Tibial artery (tissue), 4 donors: ENCODE measurements at regions not wholly inside any gene's neighbourhood (a gene's known extent, or its start where the extent isn't known, plus 50 kb on each side); places are given as distances from the start of the nearest gene placed in this dataset.

Source experiments
- DNase-seq, 2 donors: peaks; one replicate each; pipeline ENCODE4 v3.0.0-alpha.2; 2019
- H3K27ac ChIP-seq, 2 donors: fragments of 200-600 bp; sonication (generic) in 1 of 2; 1 replicate in 1 of 2; 2 replicates in 1 of 2; pipeline ENCODE4 v1.5.1; 2018 to 2019; ENCODE audit warnings: mild to moderate bottlenecking in 1 of 2
- H3K27me3 ChIP-seq, 2 donors: fragments of 200-600 bp; sonication (generic) in 1 of 2; one replicate each; pipeline versions ENCODE4 v1.5.1 to v1.6.0; 2016 to 2019
- H3K36me3 ChIP-seq, 3 donors: fragments of 200-600 bp; sonication (generic) in 2 of 3; one replicate each; pipeline ENCODE4 v1.5.1; 2016 to 2019; ENCODE audit warnings: mild to moderate bottlenecking in 2 of 3
- H3K4me1 ChIP-seq, 4 donors: fragments of 200-600 bp; sonication (generic) in 2 of 4; 1 replicate in 3 of 4; 2 replicates in 1 of 4; pipeline ENCODE4 v1.5.1; 2016 to 2019
- H3K4me3 ChIP-seq, 2 donors: fragments of 200-600 bp; sonication (generic) in 1 of 2; 1 replicate in 1 of 2; 2 replicates in 1 of 2; pipeline ENCODE4 v1.5.1; 2018 to 2019; ENCODE audit warnings: mild to moderate bottlenecking in 2 of 2
- H3K9me3 ChIP-seq, 3 donors: fragments of 200-600 bp; sonication (generic) in 1 of 3; one replicate each; pipeline ENCODE4 v1.5.1; 2016 to 2019
- intact Hi-C: fragments of 100-400 bp; cut with DNase I; formaldehyde crosslinking; loops from one replicate; pipeline ENCODE4 v1.15.0; 2023; ENCODE audit warnings: low total_unique reads
- TF ChIP-seq, protein P1 (sequence below), 2 experiments: fragments of 200-600 bp in 1 of 2; fragments of 450-650 bp in 1 of 2; IDR thresholded peaks; one replicate each; pipeline ENCODE4 v1.5.1; 2017 to 2019; ENCODE audit warnings: antibody characterized with exemption in 2 of 2, mild to moderate bottlenecking in 1 of 2, moderate library complexity in 1 of 2

DNA sequence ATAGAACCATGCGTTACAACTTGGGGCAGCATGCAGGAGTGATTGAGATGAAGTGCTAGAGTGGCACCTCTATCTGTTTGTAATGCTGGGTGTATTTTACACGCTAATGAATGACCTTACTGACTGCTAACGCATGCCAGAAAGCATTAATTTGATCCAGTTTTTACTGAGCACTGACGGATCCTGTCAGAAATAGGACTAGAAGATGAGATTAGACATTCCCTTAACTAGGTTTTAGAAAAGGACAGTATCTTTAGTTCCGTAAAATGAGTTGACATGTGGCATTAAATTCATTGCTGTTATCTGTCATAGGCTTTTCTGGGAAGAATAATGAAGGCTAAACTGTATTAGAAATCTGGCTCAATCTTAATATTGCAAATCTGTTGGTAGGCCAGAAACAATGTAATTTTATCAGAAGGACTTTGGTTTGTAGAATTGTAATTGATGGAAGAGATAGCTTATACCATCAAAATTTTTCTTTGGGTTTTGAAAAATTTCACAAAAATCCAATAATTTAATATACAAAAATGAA, 140.4 kb upstream of the WDFY3 start:
- no peaks in the 10 kb centered on the region for H3K27me3 ChIP-seq
- no peak overlapping the region for H3K27ac ChIP-seq
- H3K36me3 ChIP-seq: no peaks in the 10 kb centered on the region
- no peaks in the 10 kb centered on the region for H3K9me3 ChIP-seq
- no peaks in the 10 kb centered on the region for H3K4me1 ChIP-seq
- TF ChIP-seq, protein P1, sequence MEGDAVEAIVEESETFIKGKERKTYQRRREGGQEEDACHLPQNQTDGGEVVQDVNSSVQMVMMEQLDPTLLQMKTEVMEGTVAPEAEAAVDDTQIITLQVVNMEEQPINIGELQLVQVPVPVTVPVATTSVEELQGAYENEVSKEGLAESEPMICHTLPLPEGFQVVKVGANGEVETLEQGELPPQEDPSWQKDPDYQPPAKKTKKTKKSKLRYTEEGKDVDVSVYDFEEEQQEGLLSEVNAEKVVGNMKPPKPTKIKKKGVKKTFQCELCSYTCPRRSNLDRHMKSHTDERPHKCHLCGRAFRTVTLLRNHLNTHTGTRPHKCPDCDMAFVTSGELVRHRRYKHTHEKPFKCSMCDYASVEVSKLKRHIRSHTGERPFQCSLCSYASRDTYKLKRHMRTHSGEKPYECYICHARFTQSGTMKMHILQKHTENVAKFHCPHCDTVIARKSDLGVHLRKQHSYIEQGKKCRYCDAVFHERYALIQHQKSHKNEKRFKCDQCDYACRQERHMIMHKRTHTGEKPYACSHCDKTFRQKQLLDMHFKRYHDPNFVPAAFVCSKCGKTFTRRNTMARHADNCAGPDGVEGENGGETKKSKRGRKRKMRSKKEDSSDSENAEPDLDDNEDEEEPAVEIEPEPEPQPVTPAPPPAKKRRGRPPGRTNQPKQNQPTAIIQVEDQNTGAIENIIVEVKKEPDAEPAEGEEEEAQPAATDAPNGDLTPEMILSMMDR (IDR thresholded peaks at IDR 0.05): no peak
- H3K4me3 ChIP-seq: no peak overlapping the region
- no peak for DNase-seq
- intact Hi-C loops: no loop called here

DNA sequence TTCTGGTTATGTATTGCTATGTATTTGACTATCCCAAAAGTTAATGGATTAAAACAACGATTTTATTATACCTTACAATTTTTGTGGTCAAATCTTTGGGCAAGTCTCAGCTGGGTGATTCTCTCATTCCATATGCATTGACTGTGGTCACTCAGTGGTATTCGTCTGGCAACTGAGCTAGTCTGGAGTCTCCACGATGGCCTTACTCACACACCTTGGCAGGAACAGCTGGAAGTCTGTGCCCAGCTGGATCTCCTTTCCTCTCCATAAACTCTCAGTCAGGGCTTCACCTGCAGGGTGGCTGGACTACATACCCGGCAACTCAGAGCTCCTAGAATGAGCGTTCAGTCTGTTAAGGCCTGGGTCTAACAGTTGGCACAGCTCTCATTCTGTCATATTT, 141.1 kb upstream of the WDFY3 start:
- H3K27me3 ChIP-seq: no peaks in the 10 kb centered on the region
- DNase-seq: no peak
- H3K4me1 ChIP-seq: no peaks in the 10 kb centered on the region
- intact Hi-C loops: no loop called here
- H3K9me3 ChIP-seq: no peaks in the 10 kb centered on the region
- TF ChIP-seq, protein P1 (IDR thresholded peaks at IDR 0.05): no peak
- no peak overlapping the region for H3K4me3 ChIP-seq
- H3K36me3 ChIP-seq: no peaks in the 10 kb centered on the region
- H3K27ac ChIP-seq: no peak overlapping the region

DNA sequence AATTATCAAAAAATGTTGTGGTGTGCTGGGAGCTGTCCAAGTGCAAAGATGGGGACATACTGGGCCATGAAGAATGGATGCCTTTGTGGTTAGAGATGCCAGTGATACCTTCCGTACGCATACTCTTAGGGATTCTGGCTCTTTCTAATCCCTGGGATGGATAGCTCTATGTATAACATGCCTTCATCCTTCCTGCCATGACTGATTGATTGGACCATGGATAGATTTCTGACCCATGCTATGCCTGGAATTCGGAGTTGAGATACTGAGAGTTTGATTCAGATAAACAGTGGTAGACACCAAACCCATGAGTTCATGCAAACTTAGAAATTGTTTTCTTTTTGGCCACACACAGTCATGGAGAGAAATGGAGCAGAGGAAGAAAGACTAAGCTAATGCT, 147.2 kb upstream of the WDFY3 start:
- Histone ChIP-seq H3K4me1 (no peaks in the 10 kb centered on the region), H3K9me3 (no peaks in the 10 kb centered on the region), H3K4me3 (no peak overlapping the region), H3K27ac (no peak overlapping the region), H3K36me3 (no peaks in the 10 kb centered on the region), H3K27me3 (no peaks in the 10 kb centered on the region)
- no peak for DNase-seq
- intact Hi-C loops: no loop called here
- TF ChIP-seq, protein P1 (IDR thresholded peaks at IDR 0.05): no peak

DNA sequence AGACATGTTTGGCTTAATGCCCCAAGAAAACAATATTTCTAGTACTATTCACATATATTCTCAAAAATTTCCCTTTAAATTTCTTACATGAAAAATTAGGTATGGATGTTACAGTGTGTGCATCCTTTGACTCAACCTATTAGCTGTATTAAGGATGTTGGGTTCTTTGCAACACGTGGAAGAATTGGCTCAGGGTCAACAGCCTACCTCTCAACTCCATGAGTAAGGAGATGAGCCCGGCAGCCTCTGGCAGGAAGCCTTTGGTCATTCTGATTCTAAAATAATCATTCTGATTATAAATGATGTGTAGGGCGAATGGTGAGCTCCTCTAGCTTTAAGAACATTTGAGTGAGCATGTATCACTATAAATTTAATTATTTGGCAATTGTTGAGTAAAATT, 148.0 kb upstream of the WDFY3 start:
- H3K4me3 ChIP-seq: no peak overlapping the region
- no peaks in the 10 kb centered on the region for H3K27me3 ChIP-seq
- H3K4me1 ChIP-seq: no peaks in the 10 kb centered on the region
- no peak for DNase-seq
- TF ChIP-seq, protein P1 (IDR thresholded peaks at IDR 0.05): no peak
- H3K9me3 ChIP-seq: no peaks in the 10 kb centered on the region
- no peak overlapping the region for H3K27ac ChIP-seq
- intact Hi-C loops: no loop called here
- no peaks in the 10 kb centered on the region for H3K36me3 ChIP-seq

DNA sequence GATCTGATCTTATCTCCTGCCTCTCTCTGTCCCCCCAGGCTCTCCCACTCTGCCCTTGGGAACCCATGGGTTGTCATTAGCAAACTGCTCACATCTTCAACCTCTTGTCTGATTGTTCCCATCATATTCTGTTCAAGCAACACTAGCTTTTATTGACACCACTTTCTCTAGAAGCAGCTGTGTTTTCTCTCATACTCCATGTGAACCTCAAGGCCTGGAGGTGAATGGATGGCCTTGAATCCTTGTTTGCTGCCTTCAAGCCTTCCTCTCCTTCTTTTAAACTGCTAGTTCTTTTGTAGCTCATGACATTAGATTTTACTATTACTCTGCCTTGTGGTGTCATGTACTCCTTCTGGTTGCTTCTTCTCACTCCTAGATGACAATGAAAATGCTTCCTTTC, 149.5 kb upstream of the WDFY3 start:
- Histone ChIP-seq H3K36me3 (no peaks in the 10 kb centered on the region), H3K27ac (no peak overlapping the region), H3K4me1 (no peaks in the 10 kb centered on the region), H3K9me3 (no peaks in the 10 kb centered on the region), H3K27me3 (no peaks in the 10 kb centered on the region), H3K4me3 (no peak overlapping the region)
- no peak for DNase-seq
- intact Hi-C loops: no loop called here
- TF ChIP-seq, protein P1 (IDR thresholded peaks at IDR 0.05): no peak

DNA sequence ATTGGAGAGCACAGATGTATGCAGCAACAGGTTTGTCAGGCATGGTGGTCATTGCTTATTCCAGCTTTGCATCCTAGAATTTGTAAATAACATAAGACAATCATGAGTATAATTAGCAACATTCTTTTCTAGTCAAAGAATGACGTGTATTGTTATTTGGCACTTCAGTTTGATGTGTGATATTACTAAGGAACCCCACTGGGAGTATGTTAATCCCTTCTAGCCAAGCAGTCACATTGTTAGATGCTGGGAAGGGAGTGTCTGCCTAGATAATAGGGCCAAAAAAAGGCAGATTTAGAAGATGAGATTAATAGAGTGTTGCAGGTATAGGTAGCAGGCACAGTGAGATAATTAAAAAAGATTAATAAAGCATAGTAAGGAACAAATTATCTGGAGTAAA, 159.2 kb upstream of the WDFY3 start:
- H3K9me3 ChIP-seq: no peaks in the 10 kb centered on the region
- no peak overlapping the region for H3K4me3 ChIP-seq
- DNase-seq: no peak
- no peak overlapping the region for H3K27ac ChIP-seq
- TF ChIP-seq, protein P1 (IDR thresholded peaks at IDR 0.05): no peak
- H3K36me3 ChIP-seq: no peaks in the 10 kb centered on the region
- no peaks in the 10 kb centered on the region for H3K4me1 ChIP-seq
- no peaks in the 10 kb centered on the region for H3K27me3 ChIP-seq
- intact Hi-C loops: no loop called here
